Loucy (cell line): ENCODE measurements at regions not wholly inside any gene's neighbourhood (a gene's known extent, or its start where the extent isn't known, plus 50 kb on each side); places are given as distances from the start of the nearest gene placed in this dataset.

ENCODE experiments used
- EZH2phosphoT487 ChIP-seq: fragments of 200-600 bp; IDR thresholded peaks from 2 replicates; pipeline ENCODE4 v1.6.1; 2018; ENCODE audit warnings: antibody characterized with exemption, mild to moderate bottlenecking, moderate library complexity, borderline replicate concordance
- TF ChIP-seq, protein P1 (sequence below): fragments of 200-600 bp; sonication (generic); conservative IDR thresholded peaks from 2 replicates; pipeline ENCODE4 v1.5.1; 2014; ENCODE audit warnings: mild to moderate bottlenecking, antibody characterized with exemption, low read length

DNA sequence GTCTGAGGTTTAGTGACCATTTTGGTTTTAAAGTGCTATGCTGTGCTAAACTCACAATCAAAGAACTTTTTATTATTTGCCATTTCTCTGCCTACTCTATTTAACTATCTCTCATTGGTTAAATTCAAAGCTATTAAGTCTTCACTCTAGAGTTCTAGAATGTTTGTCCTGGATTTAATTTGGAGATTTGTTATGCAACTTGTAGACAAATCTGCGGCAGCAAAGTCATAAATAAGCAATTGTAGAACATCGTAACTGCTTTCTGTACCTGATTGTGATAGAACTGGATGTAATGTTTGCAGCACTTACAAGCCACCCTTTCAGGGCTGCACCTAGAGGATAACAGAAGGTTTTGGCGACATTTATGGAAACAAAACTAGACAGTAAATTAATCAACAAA is 566.5 kb upstream of the ADGRL2 start:
- TF ChIP-seq, protein P1, sequence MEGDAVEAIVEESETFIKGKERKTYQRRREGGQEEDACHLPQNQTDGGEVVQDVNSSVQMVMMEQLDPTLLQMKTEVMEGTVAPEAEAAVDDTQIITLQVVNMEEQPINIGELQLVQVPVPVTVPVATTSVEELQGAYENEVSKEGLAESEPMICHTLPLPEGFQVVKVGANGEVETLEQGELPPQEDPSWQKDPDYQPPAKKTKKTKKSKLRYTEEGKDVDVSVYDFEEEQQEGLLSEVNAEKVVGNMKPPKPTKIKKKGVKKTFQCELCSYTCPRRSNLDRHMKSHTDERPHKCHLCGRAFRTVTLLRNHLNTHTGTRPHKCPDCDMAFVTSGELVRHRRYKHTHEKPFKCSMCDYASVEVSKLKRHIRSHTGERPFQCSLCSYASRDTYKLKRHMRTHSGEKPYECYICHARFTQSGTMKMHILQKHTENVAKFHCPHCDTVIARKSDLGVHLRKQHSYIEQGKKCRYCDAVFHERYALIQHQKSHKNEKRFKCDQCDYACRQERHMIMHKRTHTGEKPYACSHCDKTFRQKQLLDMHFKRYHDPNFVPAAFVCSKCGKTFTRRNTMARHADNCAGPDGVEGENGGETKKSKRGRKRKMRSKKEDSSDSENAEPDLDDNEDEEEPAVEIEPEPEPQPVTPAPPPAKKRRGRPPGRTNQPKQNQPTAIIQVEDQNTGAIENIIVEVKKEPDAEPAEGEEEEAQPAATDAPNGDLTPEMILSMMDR = no peak
- TF ChIP-seq EZH2phosphoT487 = no peak
